ENCODE measurements at regions not wholly inside any gene's neighbourhood (a gene's known extent, or its start where the extent isn't known, plus 50 kb on each side); places are given as distances from the start of the nearest gene placed in this dataset.

DNA sequence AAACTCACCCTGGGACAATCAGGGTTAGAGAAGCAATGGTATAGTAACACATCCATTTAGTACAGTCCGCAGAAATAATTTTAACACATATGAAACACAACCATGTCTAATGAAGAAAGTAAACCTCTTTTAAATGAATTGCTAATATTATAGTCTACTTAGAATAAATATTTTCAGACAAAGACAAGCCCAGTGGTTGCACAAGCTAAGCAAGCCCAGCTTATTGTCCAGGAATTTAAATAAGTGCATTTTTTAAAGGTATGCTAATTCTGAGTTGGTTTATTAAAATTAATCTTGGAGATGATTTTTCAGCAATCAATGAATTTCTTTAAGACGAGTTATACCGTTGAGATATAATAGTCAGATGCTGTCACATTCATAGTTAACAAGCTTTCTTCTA lies 118.8 kb upstream of the BLID start:
- DNase-seq (ENCODE audit: low read depth): no peak
- TF ChIP-seq CTCF (IDR thresholded peaks at IDR 0.05; ENCODE audit: low read length, missing control alignments): no peak
- H3K4me3 ChIP-seq (replicated peaks; ENCODE audit: low read depth, low read length): no peak overlapping the region

- no peak overlapping the region for H3K4me3 ChIP-seq (replicated peaks; ENCODE audit: low read depth, low read length)
- DNase-seq (ENCODE audit: low read depth): no peak
- no peak for TF ChIP-seq CTCF (IDR thresholded peaks at IDR 0.05; ENCODE audit: low read length, missing control alignments)
Observed at GRCh38 chr11:122234257-122234656, 118.2 kb upstream of the BLID start.

GRCh38 chr11:122232985-122233384 lies 117.0 kb upstream of the BLID start:
- no peak for TF ChIP-seq CTCF (IDR thresholded peaks at IDR 0.05; ENCODE audit: low read length, missing control alignments)
- H3K4me3 ChIP-seq (replicated peaks; ENCODE audit: low read depth, low read length): no peak overlapping the region
- DNase-seq (ENCODE audit: low read depth): no peak

DNA sequence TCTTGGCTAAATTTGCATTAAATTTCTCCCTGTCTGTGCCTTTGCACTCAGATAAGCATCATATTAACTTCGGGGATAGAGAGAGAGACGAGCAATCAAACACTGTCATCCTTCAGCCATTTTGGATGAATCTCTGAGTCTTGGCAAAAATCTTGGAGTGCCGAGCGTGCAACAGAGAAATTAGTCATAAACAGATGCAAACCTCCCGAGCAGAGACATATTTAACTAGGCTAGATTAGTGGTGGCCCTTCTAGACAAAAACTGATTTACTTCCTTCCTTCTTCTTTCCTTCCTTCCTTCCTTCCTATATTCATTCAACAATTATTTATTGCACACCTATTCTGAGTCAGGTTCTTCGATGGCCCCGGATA lies 114.4 kb upstream of the BLID start:
- H3K4me3 ChIP-seq (replicated peaks; ENCODE audit: low read depth, low read length): no peak overlapping the region
- TF ChIP-seq CTCF (IDR thresholded peaks at IDR 0.05; ENCODE audit: low read length, missing control alignments): no peak
- DNase-seq (ENCODE audit: low read depth): no peak

- H3K4me3 ChIP-seq (replicated peaks; ENCODE audit: low read depth, low read length): no peak overlapping the region
- DNase-seq (ENCODE audit: low read depth): peak; percentile 16
- no peak for TF ChIP-seq CTCF (IDR thresholded peaks at IDR 0.05; ENCODE audit: low read length, missing control alignments)
Observed at GRCh38 chr11:122229481-122230384, 113.7 kb upstream of the BLID start.

- TF ChIP-seq CTCF (IDR thresholded peaks at IDR 0.05; ENCODE audit: low read length, missing control alignments): no peak
- H3K4me3 ChIP-seq (replicated peaks; ENCODE audit: low read depth, low read length): no peak overlapping the region
- no peak for DNase-seq (ENCODE audit: low read depth)
Observed at GRCh38 chr11:122229078-122229477, 113.1 kb upstream of the BLID start.

All from fibroblast of pulmonary artery (primary cell).